Fibroblast of mammary gland (primary cell): ENCODE measurements at regions not wholly inside any gene's neighbourhood (a gene's known extent, or its start where the extent isn't known, plus 50 kb on each side); places are given as distances from the start of the nearest gene placed in this dataset.

Source experiments
- DNase-seq: peaks from one replicate; pipeline ENCODE4 v3.0.0-alpha.2; 2010; ENCODE audit warnings: low read depth
- H3K4me3 ChIP-seq: 2 replicates; pipeline ENCODE4 v1.5.1; 2011; ENCODE audit warnings: low read depth, mild to moderate bottlenecking, low read length, moderate library complexity; ENCODE audit not compliant: control insufficient read depth
- TF ChIP-seq, protein P1 (sequence below): conservative IDR thresholded peaks from 2 replicates; pipeline ENCODE4 v1.5.1; 2011; ENCODE audit warnings: low read depth, low read length, inconsistent platforms; ENCODE audit not compliant: control insufficient read depth, insufficient read depth

GRCh38 chr15:36252146-36252711 is 327.2 kb upstream of the CDIN1 start:
- no peak overlapping the region for H3K4me3 ChIP-seq
- no peak for DNase-seq
- TF ChIP-seq, protein P1, sequence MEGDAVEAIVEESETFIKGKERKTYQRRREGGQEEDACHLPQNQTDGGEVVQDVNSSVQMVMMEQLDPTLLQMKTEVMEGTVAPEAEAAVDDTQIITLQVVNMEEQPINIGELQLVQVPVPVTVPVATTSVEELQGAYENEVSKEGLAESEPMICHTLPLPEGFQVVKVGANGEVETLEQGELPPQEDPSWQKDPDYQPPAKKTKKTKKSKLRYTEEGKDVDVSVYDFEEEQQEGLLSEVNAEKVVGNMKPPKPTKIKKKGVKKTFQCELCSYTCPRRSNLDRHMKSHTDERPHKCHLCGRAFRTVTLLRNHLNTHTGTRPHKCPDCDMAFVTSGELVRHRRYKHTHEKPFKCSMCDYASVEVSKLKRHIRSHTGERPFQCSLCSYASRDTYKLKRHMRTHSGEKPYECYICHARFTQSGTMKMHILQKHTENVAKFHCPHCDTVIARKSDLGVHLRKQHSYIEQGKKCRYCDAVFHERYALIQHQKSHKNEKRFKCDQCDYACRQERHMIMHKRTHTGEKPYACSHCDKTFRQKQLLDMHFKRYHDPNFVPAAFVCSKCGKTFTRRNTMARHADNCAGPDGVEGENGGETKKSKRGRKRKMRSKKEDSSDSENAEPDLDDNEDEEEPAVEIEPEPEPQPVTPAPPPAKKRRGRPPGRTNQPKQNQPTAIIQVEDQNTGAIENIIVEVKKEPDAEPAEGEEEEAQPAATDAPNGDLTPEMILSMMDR = no peak

- TF ChIP-seq, protein P1 = no peak
- no peak overlapping the region for H3K4me3 ChIP-seq
- DNase-seq = no peak
Observed at GRCh38 chr15:36254426-36254825, 325.0 kb upstream of the CDIN1 start.

DNA sequence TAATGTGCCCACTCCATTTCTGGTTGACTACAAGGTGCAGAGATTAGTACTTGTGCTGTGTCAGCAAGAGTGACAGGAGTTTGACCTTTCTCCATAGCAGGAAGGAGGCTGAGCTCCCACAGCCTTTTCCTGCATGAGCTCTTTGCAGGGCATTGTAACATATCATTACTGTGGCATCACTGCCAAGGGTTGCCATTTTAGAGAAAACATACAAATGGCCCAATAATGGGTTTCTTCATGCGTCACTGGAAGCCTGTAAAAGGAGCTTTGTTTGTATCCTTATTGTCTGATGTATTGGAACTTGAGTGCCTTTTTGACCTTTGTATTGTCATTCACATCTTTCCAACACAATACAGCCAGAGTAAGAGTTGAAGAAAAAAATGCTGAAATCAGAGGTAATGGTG is 323.0 kb upstream of the CDIN1 start:
- DNase-seq = no peak
- no peak overlapping the region for H3K4me3 ChIP-seq
- TF ChIP-seq, protein P1 = no peak

- peak; percentile 23 for DNase-seq
- TF ChIP-seq, protein P1 = no peak
- no peak overlapping the region for H3K4me3 ChIP-seq
Observed at GRCh38 chr15:36263666-36264065, 315.8 kb upstream of the CDIN1 start.

DNA sequence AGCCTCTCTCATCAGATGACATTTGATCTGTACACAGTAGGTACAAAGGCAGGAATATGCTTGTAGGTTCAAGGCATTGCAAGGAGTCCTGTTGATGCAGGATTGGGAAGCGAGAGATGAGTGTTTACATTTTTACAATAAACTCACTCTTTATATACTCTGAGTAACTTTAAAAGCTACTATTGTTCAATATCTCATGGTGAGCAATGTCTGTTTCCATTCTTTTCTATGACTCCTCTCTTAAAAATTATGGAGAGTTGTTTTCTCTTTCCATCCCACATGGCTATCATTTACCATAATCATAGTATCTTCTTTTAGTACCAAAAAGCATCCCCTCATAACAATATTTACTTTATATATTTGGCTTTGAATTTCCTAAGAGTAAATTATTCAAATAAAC is 314.0 kb upstream of the CDIN1 start:
- TF ChIP-seq, protein P1 = no peak
- no peak for DNase-seq
- H3K4me3 ChIP-seq = no peak overlapping the region

DNA sequence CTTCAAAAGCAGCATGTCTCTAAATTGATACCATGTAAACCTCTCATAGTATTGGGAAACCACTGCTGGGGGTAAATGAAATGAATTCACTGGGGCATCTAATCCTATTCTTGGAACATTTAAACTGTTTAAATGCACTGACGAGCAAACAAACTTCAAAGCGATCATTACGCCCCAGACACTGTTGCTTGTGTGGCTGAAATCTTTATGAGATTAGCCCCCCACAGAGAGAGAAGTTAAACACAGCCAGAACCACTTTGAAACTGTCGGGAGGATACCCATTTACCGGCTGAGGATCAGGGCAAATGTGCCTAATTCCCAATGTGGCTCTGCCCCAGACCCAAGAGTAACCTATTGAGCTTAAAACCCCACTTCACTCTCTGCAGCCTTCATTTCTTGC is 308.4 kb upstream of the CDIN1 start:
- TF ChIP-seq, protein P1 = no peak
- DNase-seq = no peak
- H3K4me3 ChIP-seq = no peak overlapping the region

- no peak for DNase-seq
- TF ChIP-seq, protein P1 = no peak
- no peak overlapping the region for H3K4me3 ChIP-seq
Observed at GRCh38 chr15:36275656-36276055, 303.8 kb upstream of the CDIN1 start.
